Amniotic stem cell (primary cell): ENCODE measurements at regions not wholly inside any gene's neighbourhood (a gene's known extent, or its start where the extent isn't known, plus 50 kb on each side); places are given as distances from the start of the nearest gene placed in this dataset.
"Not testable (repeated sequence)": the region's sequence is repeated elsewhere in the genome, so short reads cannot be mapped to it uniquely, and the experiment has no call there.

ENCODE experiments used
- DNase-seq: peaks from one replicate; lab custom pipeline; 2025; lab: John Stamatoyannopoulos, UW

- no peak for DNase-seq
Measured at GRCh38 chr9:115462623-115463022, 344.7 kb upstream of the TNC start.

GRCh38 chr9:115466756-115467155, 348.8 kb upstream of the TNC start:
- no peak for DNase-seq

DNA sequence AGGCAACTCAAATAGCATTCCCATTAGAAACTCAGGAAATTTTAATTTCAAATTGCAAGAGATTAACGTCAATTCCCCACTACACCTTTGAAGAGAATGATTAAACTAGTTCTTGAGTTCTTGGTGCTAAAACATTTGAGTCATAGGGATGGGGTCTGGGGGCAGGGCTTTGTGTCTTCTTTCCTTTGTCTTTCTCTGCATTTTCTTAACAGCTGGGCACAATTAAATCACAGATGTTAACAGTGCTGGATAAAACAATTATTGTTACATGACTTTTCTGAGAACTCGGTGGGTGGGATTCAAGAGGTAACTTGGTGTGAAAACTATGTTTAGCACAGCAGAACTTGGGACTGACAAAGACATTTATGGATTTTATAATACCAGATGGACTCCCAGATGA, 351.9 kb upstream of the TNC start:
- no peak for DNase-seq

GRCh38 chr9:115473032-115473431, 355.1 kb upstream of the TNC start:
- not testable (repeated sequence) for DNase-seq

GRCh38 chr9:115481769-115482168, 363.8 kb upstream of the TNC start:
- DNase-seq = no peak

- DNase-seq = no peak
Measured at GRCh38 chr9:115482747-115483146, 364.8 kb upstream of the TNC start.

DNA sequence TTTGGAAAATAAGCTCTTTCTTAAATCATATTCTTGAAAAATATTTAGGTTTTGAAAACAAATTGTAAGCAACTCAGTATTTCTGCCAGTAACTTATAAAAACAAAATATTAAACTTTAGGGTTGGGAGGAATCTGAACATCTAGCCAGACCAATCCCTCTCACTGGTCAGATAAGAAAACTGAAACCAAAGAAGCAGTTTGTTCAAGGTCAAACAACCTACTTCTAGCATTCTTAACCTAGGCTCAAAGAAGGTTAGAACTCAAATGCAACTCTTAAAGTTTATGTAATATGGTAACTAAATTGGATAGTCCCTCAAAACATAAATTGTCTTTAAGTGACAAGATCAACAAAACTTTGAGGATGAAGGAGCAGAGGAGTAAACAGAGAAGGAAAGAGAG, 374.9 kb upstream of the TNC start:
- no peak for DNase-seq

DNA sequence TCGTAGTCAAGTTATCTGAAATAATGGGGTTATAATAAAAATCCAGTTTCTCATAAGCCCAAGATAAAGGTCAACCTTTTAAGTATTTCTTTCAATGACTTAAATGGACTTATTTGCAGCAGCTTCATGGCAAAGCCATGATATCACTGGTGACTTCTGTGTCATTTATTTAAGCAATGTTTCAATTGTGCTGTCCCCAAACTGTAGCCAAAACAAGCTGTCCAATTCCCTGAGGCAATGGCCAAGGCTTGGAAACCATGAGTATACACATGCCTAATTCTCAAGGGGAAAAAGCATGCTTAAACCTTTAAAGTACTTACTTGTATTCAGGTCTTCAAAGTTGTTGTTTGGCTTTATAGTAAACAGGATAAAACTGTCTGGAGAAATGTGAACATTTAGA, 376.4 kb upstream of the TNC start:
- DNase-seq = no peak

- no peak for DNase-seq
Measured at GRCh38 chr9:115495052-115495635, 377.2 kb upstream of the TNC start.

- no peak for DNase-seq
Measured at GRCh38 chr9:115495836-115496235, 377.9 kb upstream of the TNC start.

DNA sequence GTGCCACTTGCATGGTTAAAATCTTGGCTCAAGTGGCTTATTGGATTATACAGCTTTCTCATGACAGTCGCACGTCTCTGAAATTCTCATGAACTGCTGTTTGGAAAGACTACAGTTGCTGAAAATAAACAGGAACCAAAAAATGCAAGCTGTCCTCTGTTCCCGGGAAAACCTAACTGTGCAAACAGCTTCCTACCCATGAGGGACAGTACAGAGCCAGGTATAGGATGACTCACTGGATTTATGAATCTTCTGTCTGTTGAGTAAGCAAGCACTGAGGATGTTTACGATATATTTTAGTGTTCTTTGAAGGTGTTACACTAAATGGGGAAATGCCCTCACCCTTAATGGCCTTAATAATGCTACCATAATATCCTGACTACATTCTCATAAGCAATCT, 380.3 kb upstream of the TNC start:
- DNase-seq = no peak

GRCh38 chr9:115507148-115507547, 389.2 kb upstream of the TNC start:
- DNase-seq = no peak

GRCh38 chr9:115513148-115513547, 395.2 kb upstream of the TNC start:
- DNase-seq = no peak

GRCh38 chr9:115514454-115514853, 396.5 kb upstream of the TNC start:
- no peak for DNase-seq

DNA sequence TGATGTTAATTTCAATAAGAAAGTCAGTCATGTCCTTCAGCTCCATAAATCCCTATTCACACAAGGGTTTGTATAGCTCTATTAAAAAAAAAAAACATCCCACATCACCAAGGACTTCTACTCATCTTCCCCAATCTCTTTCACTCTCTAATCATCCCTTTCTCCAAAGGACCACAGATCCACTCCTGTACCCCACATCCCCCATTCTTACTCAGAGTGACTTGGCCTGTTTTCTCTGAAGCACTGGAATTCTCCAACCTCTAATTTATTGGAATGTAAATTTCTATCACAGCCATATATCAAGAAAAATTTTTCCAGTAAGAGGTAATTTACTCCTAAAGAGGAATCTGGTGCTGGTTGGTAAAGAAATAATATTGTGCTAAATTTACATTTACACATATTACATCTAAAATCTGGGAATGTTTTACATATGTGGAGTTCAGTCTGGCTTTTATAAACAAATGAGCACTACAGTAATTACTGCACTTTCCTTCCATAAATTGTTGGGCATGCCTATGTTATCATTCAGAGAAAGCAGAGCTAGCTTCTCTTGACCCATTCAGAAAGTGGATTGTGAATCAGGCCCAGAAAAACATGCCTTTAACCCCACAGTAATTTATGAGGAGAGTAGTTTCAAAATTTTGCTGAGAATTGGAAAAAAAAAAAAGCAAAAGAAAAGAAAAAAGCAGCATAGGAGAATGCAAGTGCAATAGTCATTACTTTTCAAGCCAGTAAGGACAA, 399.5 kb upstream of the TNC start:
- DNase-seq = no peak

- DNase-seq = no peak
Measured at GRCh38 chr9:115520646-115521045, 402.7 kb upstream of the TNC start.

DNA sequence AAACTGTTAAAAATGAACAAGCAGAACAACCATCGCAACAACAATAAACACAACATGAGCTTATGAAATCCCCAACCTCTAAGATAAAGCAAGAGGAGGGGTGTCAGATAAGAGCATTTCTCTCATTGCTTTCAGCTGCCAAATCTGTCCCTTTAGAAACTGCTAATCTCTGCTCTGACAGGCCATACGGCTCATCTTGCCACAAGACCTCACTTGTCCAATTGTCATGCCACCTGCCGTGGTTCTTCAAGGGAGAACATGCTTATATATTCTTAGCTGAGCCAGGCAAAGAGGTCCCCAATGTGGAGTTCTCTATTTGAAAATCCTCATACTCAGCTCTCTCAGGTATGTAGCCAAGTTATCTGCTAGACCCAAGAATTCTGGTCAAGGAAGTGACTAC, 405.0 kb upstream of the TNC start:
- no peak for DNase-seq

DNA sequence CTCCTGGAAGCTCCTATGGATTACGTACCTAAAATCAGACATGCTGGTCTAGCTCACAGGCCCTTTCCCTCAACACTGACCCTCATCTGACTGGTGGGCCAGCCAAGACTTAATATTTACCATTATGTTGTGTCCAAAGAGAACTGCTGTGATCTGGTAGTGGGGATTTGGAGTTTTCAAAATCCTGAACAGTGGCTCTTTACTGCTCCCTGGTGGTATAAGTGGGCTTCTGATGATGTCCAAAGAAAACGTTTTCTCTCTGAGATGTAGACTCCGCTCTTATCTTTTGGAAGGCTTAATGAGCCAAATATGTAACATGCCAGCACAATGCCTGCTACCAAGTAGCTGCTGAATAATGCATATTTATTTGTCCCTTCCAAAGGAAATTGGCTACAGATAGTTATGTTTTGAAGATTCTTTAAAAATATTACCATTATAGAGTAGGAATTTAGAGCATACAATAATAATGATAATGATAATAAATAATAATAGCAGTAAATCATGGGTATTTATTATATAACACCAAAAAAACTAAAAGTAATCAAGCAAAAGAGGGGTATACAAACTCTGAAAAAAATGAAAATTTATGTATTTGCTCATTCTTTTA, 406.6 kb upstream of the TNC start:
- DNase-seq = peak; percentile 56

DNA sequence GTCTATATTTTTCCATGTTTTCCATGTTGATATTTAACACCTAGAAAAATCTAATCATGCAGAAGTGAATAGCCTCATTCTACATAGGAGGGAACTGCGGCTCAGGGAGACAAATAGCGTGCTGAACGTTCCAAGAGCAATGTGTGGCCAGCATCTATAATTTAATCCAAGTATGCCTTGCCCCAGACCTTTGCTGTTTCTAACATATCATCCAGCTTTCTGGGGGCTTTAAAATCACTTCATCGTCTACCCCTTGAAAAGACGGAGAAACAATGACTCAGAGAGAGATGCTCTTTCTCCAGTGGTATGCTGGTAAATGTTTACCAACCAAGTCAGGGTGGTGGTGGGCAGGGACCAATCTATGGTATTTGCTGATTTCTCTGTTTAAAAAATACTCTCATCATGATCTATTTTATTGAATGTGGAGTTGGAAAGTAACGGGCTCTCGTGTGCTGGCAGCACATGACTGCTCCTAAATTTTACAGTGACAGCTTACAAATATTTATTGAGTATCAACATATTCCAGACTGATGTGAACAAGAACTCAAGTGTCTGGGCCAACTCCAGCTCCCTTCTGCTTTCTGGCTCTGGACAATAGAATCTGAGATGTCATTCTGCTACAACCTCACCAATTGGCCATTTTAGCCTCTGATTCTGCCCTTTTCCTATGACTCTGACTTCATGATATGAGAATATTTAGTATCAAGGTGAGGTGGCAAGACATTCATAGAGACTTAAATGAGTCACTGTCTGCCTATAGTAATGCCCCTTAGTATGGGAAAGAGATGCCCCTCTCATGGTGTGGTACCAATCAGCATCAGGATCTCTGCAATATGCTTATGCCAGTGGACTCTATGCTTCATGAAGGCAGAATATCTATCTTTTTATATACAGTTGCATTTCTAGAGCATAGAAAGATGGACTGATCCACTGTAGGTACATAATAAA, 407.4 kb upstream of the TNC start:
- DNase-seq = no peak

DNA sequence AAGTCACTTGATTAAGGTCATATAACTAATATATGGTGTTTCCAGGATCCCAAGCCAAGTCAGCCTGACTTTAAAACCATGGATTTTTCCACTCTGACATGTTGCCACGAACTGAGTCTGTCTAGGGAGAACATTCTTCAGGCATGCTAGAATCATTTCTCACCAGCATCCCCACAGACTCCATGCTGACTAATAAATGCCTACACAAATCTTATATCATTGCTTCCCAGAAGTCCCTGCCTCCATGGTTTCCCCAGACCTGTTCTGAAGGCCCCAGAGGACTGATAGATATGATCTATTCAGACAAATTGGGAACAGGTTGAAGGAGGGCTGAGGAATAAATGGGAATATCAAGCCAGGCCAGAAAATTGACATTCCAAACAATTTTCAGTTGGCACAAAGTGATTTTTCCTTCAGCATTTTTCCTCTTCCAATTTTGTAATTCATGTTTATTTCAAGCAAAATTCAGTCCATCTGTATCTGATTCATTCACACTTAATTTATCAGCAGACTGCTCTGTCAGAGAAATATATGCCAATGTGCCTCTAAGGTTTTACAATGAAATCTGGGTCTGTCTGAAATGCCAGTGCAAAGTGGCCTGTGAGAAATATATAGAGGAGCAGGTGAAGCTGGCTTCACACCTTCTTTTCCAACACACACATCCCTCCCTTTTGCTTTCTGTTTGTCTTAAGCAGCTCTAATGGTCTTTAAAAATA, 413.6 kb upstream of the TNC start:
- no peak for DNase-seq

DNA sequence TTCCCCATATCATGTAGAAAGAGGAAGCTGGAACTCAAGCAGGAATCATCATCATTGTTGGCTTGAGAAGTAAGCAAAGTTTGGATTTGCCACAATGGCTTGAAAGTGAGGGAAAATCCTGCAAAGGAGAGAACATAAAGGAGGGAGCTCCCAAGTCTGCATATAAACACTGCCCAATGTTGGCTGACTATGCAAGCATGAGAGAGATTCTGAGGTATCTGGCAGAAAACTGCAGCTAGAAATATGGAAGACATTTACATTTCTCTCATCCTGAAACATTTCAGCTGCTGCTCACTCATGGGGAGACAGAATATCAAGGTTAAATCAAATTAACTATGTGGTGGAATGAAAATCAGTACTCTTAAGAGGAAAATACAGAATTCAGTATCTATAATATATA, 415.6 kb upstream of the TNC start:
- no peak for DNase-seq

GRCh38 chr9:115540091-115540490, 422.1 kb upstream of the TNC start:
- DNase-seq = no peak
